Mucosa of descending colon (tissue), 3 donors: ENCODE measurements at regions not wholly inside any gene's neighbourhood (a gene's known extent, or its start where the extent isn't known, plus 50 kb on each side); places are given as distances from the start of the nearest gene placed in this dataset.

Experiments used
- ATAC-seq: fragments of 200-7000 bp; cut with Tn5 transposase; one replicate; pipeline ENCODE4 v1.9.1; 2020; ENCODE audit warnings: mild to moderate bottlenecking, moderate library complexity
- DNase-seq, 3 donors: peaks; one replicate each; pipeline ENCODE4 v3.0.0-alpha.2; 2020
- H3K36me3 ChIP-seq: fragments of 200-600 bp; one replicate; pipeline ENCODE4 v1.8.0; 2021; ENCODE audit warnings: low read depth, mild to moderate bottlenecking
- H3K4me1 ChIP-seq: fragments of 200-600 bp; one replicate; pipeline ENCODE4 v1.8.0; 2021; ENCODE audit warnings: low read depth, mild to moderate bottlenecking
- H3K4me3 ChIP-seq: fragments of 200-600 bp; one replicate; pipeline ENCODE4 v1.8.0; 2021; ENCODE audit warnings: mild to moderate bottlenecking
- H3K9me3 ChIP-seq: fragments of 200-600 bp; one replicate; pipeline ENCODE4 v1.8.0; 2021; ENCODE audit warnings: mild to moderate bottlenecking
- intact Hi-C, 2 donors: fragments of 100-400 bp; cut with DNase I in 1 of 2; cut with micrococcal nuclease in 1 of 2; formaldehyde crosslinking; loops; one replicate each; pipeline versions ENCODE4 v1.11.0 to v1.11.1; 2022; cut with DNase I, micrococcal nuclease
- TF ChIP-seq, protein P1 (sequence below): fragments of 200-600 bp; IDR thresholded peaks from one replicate; pipeline ENCODE4 v1.8.0; 2022; ENCODE audit warnings: antibody characterized with exemption, mild to moderate bottlenecking
- donor health status: DM: no; HTN: no; CAD: no; lungs with moderate emphysema.
- donor health status: DM: no; HTN: no; CAD: no.
- donor health status: DM: no; HTN: yes; CAD: no.

DNA sequence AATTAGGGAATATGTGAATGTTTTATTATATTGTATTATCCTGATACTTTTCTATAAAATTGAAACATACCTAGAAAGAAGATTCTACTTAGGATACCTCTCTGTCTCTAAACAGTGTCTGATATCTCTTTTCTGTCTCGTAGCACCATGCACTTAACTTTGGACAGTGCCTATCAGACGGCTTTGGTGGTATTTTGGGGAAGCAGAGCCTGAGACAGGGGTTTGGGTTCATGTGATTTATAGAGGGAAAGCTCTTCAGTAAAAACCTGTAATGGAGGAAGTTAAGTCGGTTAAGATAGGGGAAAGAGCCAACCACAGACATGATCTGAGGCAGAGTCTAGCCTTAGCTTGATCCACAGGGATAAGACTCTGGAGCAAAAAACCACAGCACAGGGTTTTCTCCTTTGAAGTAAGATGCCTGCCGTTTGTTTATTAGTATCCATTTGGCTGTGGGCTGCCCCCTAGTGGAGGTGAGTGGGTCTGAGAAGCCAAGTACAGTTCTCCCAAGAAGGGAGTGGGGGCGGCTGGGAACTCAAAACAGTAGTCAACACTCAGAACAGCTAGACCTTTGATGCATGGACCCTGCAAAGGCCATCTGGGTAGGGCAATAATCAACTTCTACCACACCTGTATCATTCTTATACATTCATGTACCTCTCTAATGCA, 141.2 kb upstream of the ASTN2 start:
- intact Hi-C loops: loop anchor here in 1 of 2 donors (10.0 kb wide), 1 partner anchor 71 kb away; no protein-coding TSS in a partner anchor
- H3K4me1 ChIP-seq: no peaks in the 10 kb centered on the region
- peak in 2 of 3 donors; percentile 70 to 91 for DNase-seq
- ATAC-seq: peak; percentile 81
- no peaks in the 10 kb centered on the region for H3K36me3 ChIP-seq
- TF ChIP-seq, protein P1, sequence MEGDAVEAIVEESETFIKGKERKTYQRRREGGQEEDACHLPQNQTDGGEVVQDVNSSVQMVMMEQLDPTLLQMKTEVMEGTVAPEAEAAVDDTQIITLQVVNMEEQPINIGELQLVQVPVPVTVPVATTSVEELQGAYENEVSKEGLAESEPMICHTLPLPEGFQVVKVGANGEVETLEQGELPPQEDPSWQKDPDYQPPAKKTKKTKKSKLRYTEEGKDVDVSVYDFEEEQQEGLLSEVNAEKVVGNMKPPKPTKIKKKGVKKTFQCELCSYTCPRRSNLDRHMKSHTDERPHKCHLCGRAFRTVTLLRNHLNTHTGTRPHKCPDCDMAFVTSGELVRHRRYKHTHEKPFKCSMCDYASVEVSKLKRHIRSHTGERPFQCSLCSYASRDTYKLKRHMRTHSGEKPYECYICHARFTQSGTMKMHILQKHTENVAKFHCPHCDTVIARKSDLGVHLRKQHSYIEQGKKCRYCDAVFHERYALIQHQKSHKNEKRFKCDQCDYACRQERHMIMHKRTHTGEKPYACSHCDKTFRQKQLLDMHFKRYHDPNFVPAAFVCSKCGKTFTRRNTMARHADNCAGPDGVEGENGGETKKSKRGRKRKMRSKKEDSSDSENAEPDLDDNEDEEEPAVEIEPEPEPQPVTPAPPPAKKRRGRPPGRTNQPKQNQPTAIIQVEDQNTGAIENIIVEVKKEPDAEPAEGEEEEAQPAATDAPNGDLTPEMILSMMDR: no peak
- H3K9me3 ChIP-seq: no peaks in the 10 kb centered on the region
- H3K4me3 ChIP-seq: no peak overlapping the region

DNA sequence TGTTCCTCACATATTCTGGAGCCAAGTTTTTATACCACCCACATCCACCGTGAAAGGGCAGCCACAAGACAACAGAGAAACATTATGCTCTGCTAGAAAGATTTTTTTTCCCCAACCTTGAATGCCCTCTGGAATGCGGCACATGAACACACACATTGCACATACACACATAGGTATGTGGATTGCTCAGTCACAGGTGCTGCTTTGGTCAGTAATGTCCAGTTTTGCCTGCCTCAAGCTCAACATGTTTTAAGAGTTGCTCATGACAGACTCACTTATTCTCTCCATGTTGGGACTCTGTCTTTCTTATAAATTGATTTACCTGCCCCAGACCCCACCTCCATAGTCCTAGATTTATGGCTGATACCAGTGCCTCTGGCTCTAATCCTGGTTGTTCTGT, 138.0 kb upstream of the ASTN2 start:
- no peaks in the 10 kb centered on the region for H3K4me1 ChIP-seq
- no peak for ATAC-seq
- DNase-seq: no peak
- no peak overlapping the region for H3K4me3 ChIP-seq
- intact Hi-C loops: loop anchor here in 1 of 2 donors (10.0 kb wide), 1 partner anchor 68 kb away; no protein-coding TSS in a partner anchor
- TF ChIP-seq, protein P1: no peak
- no peaks in the 10 kb centered on the region for H3K9me3 ChIP-seq
- H3K36me3 ChIP-seq: no peaks in the 10 kb centered on the region

DNA sequence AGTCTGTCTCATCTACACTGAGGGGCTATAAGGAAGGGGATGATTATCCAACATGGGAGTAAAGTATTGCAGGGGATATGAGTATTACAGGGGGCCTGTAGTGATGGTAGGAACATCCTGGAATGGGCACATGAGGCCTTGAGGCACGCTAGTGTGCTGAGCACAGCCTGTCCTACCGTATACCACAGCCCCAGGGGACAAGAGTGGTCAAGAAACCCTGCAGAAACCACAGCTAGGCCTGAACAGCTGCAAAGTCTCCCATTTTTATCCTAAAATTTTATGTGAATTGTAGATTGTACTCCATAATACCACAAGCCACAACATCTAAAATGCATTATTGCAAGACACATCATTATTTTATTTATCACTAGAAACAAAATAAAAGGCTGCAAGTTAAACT, 136.3 kb upstream of the ASTN2 start:
- ATAC-seq (no peak), DNase-seq (no peak)
- TF ChIP-seq, protein P1: no peak
- Histone ChIP-seq H3K4me3 (no peak overlapping the region), H3K9me3 (no peaks in the 10 kb centered on the region), H3K4me1 (no peaks in the 10 kb centered on the region), H3K36me3 (no peaks in the 10 kb centered on the region)
- intact Hi-C loops: loop anchor here in 1 of 2 donors (10.0 kb wide), 1 partner anchor 66 kb away; no protein-coding TSS in a partner anchor

DNA sequence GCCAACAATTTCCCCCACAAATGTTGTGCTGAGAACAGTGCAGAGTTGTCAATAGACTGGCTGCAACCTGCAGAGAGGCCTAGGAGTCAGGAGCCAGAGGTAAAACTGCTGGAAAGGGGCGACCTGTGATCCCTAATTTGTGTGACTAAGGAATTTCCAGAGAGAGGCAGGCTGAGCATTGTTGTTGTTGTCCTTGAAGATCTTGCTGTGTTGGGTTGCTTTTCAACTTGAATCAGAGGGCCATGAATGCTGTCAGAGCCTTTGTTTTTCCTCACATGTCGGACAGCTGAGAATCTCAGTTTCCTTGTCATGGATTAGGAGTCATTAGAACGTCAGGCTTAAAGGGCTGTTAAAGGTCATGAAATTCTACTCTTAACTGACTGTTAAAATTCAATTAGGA, 134.6 kb upstream of the ASTN2 start:
- Histone ChIP-seq H3K4me3 (no peak overlapping the region), H3K4me1 (no peaks in the 10 kb centered on the region), H3K36me3 (no peaks in the 10 kb centered on the region), H3K9me3 (no peaks in the 10 kb centered on the region)
- intact Hi-C loops: no loop called here
- TF ChIP-seq, protein P1: no peak
- ATAC-seq: no peak
- DNase-seq: no peak

DNA sequence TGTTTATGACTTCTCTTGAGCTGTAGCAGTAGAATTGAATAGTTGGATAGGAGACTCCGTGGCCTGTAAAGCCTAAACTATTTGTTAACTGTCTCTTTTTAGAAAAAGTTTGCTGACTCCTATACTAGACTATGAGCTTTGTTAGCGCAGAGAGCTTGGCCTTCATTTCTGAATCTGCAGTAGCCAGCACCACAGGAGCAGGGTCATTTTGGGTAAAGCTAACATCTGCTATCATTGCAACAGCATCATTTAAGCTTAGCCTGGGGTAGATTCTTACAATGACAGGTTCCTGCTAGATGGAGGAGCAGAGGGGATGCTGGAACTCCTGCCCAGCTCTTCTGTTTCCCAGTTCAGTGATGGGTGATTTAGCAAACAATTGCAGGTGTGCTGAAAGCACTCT, 133.7 kb upstream of the ASTN2 start:
- intact Hi-C loops: no loop called here
- no peak overlapping the region for H3K4me3 ChIP-seq
- no peak for DNase-seq
- H3K9me3 ChIP-seq: no peaks in the 10 kb centered on the region
- no peak for ATAC-seq
- H3K36me3 ChIP-seq: no peaks in the 10 kb centered on the region
- TF ChIP-seq, protein P1: no peak
- no peaks in the 10 kb centered on the region for H3K4me1 ChIP-seq
